ENCODE measurements at regions not wholly inside any gene's neighbourhood (a gene's known extent, or its start where the extent isn't known, plus 50 kb on each side); places are given as distances from the start of the nearest gene placed in this dataset.

GRCh38 chr6:147699637-147700036 lies 191.1 kb downstream of the SAMD5 start:
- POLR2A ChIA-PET (ENCODE audit: unreplicated experiment) = no interaction called here
- dilution Hi-C loops (cut with HindIII; ENCODE audit: low sequenced_read_pairs, unreplicated experiment) (no loop called here), in situ Hi-C loops (cut with MboI; ENCODE audit: low sequenced_read_pairs) (no loop called here), intact Hi-C loops (cut with micrococcal nuclease) (no loop called here)
- Histone ChIP-seq H3K27ac (ENCODE audit: insufficient read depth, low read length) (no peak overlapping the region), H3K79me1 (ENCODE audit: low read depth in 1 of 2, low read length in 2 of 2) (no peaks in the 10 kb centered on the region), H3K4me3 (ENCODE audit: insufficient read depth, low read depth, low read length) (no peak overlapping the region), H2BK20ac (ENCODE audit: low read depth, low read length) (no peak overlapping the region), H3K4me1 (ENCODE audit: control insufficient read depth, insufficient read depth, low read length) (no peaks in the 10 kb centered on the region; the same call in 1 of the 2 replicates), H3K9ac (ENCODE audit: low read depth, low read length) (no peak overlapping the region), H3K18ac (ENCODE audit: low read depth, low read length) (0 out of 2 replicates have a peak overlapping the region, but pooled peaks have one; percentile 69), H3K56ac (ENCODE audit: extremely low read depth, insufficient read depth, low read length) (no peak overlapping the region), H3K27me3 (ENCODE audit: control insufficient read depth, insufficient read depth, low read length) (no peaks in the 10 kb centered on the region; the same call in 1 of the 2 replicates), H3K36me3 (ENCODE audit: control insufficient read depth, insufficient read depth, low read length) (no peaks in the 10 kb centered on the region), H4K91ac (ENCODE audit: insufficient read depth, low read depth, low read length) (no peak overlapping the region), H3K4ac (ENCODE audit: low read depth, low read length) (no peak overlapping the region), H3K4me2 (ENCODE audit: low read depth, low read length) (peak overlapping the region; percentile 78; the same call in 1 of the 2 replicates), H3K9me3 (ENCODE audit: control insufficient read depth, insufficient read depth, low read length) (no peaks in the 10 kb centered on the region; the same call in 1 of the 2 replicates), H2AK5ac (ENCODE audit: low read depth, low read length) (no peak overlapping the region), H2AK9ac (replicated peaks; ENCODE audit: low read depth, low read length, poor library complexity) (no peak overlapping the region), H3K23ac (ENCODE audit: low read depth, low read length) (no peak overlapping the region), H4K5ac (ENCODE audit: low read depth, low read length) (no peak overlapping the region), H2AFZ (replicated peaks; ENCODE audit: low read length, poor library complexity) (no peak overlapping the region), H2BK5ac (ENCODE audit: low read depth, low read length, poor library complexity, severe bottlenecking) (no peak overlapping the region), H2BK120ac (ENCODE audit: low read depth, low read length) (no peak overlapping the region), H4K8ac (ENCODE audit: low read depth in 2 of 2, low read length in 2 of 2) (no peak overlapping the region), H4K20me1 (ENCODE audit: insufficient read depth, low read length) (no peaks in the 10 kb centered on the region), H3K14ac (replicated peaks; ENCODE audit: low read depth, low read length) (no peak overlapping the region), H2BK15ac (ENCODE audit: low read depth, low read length) (no peak overlapping the region), H3K9me1 (ENCODE audit: insufficient read depth, low read length) (no peaks in the 10 kb centered on the region; the same call in 1 of the 2 replicates)
- DNase-seq (peak; percentile 91), ATAC-seq (ENCODE audit: low read depth) (peak; percentile 91)
- BruUV-seq (replicated peaks) = no TSS peak
- TF ChIP-seq FOS (IDR thresholded peaks at IDR 0.05; ENCODE audit: low read depth, low read length) (peak; percentile 67), MAFK (IDR thresholded peaks at IDR 0.05; ENCODE audit: low read depth, low read length) (no peak)
- WGBS, 2 experiments (ENCODE audit: extremely low coverage in 2 of 2, insufficient read length in 1 of 2) = no CpG with 5 or more reads among the region's 4 CpGs
- CTCF ChIA-PET = interaction anchor here (0.9 kb wide), 1 partner anchor 48 kb away, joined by 4 read pairs; no protein-coding TSS in a partner anchor

Data from IMR-90 (cell line).